ENCODE measurements at regions not wholly inside any gene's neighbourhood (a gene's known extent, or its start where the extent isn't known, plus 50 kb on each side); places are given as distances from the start of the nearest gene placed in this dataset.

DNA sequence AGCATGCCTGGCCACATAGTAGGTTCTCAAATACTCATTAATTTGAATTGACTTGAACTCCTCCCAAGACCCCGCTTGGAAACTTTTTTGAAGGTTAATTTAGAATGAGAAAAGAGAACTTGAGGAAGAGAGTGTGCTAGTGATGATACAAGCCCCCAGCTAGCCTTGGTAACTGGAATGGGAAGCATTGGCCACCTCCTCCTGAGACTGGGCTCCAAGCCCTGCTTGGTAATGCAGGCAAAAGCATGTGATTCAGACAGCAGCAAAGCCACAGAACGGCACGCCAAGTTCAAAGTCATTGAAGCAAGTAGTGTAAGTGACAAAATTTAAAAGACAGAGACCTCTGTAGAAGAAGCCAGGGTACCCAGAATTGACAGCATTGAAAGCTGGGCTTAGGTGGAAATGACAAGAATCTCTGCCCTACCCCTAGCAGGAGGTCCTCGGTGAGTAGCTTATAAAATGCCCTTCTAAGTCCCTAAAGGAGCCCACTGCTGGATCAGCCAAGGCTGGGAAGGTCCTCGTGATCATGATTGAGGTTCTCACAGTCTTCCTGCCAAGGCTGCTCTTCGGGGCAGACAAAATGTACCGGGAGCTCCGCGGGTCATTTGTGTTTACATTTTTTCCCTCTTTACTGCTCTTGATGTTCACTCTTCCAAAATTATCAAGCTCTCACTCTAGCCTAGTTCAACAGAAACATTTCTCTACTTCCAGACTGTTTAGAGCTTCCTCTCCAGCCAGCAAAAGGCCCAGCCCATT, 99.4 kb downstream of the TSEN15 start:
- Histone ChIP-seq H3K27ac (peak overlapping the region in 2 of 8 donors; percentile 2 to 21), H3K4me1 (peaks cover 5 to 31% (median 21%) of the 10 kb centered on the region in 6 donors), H3K36me3 (no peaks in the 10 kb centered on the region), H3K9me3 (peaks cover 0 to 5% (median 0%) of the 10 kb centered on the region in 8 donors), H3K27me3 (replicated peaks in 1 of 7) (peaks cover 0 to 21% (median 0%) of the 10 kb centered on the region in 7 donors), H3K4me3 (no peak overlapping the region)
- 69 to 79% (median 75%) methylated on average over 9 of the region's 9 CpGs for WGBS, 5 donors
- DNase-seq, result no peak
- intact Hi-C loops (cut with DNase I; ENCODE audit: low total_unique reads), result no loop called here
- TF ChIP-seq POLR2AphosphoS5 (IDR thresholded peaks at IDR 0.05), result no peak
- no peak for TF ChIP-seq POLR2A (IDR thresholded peaks at IDR 0.05)
- no peak for TF ChIP-seq CTCF (IDR thresholded peaks at IDR 0.05 in 8 of 11, conservative IDR thresholded peaks at IDR 0.05 in 3 of 11)

GRCh38 chr1:184152434-184152898, 100.9 kb downstream of the TSEN15 start:
- TF ChIP-seq POLR2AphosphoS5 (IDR thresholded peaks at IDR 0.05), result no peak
- TF ChIP-seq CTCF (IDR thresholded peaks at IDR 0.05 in 8 of 11, conservative IDR thresholded peaks at IDR 0.05 in 3 of 11), result no peak
- TF ChIP-seq POLR2A (IDR thresholded peaks at IDR 0.05), result no peak
- no peaks in the 10 kb centered on the region for H3K36me3 ChIP-seq
- peaks cover 0 to 17% (median 0%) of the 10 kb centered on the region in 7 donors for H3K27me3 ChIP-seq (replicated peaks in 1 of 7)
- H3K4me3 ChIP-seq, result peak overlapping the region in 6 of 8 donors; percentile 18 to 61 (median 31)
- 2 to 9% (median 4%) methylated on average over 10 of the region's 10 CpGs for WGBS, 5 donors
- intact Hi-C loops (cut with DNase I; ENCODE audit: low total_unique reads), result no loop called here
- no peaks in the 10 kb centered on the region for H3K9me3 ChIP-seq
- DNase-seq, result no peak
- H3K27ac ChIP-seq, result peak overlapping the region in 7 of 8 donors; percentile 45 to 80 (median 66)
- peaks cover 5 to 31% (median 21%) of the 10 kb centered on the region in 6 donors for H3K4me1 ChIP-seq

GRCh38 chr1:184152974-184153373, 101.4 kb downstream of the TSEN15 start:
- Histone ChIP-seq H3K27ac (peak overlapping the region in 7 of 8 donors; percentile 45 to 80 (median 66)), H3K27me3 (replicated peaks in 1 of 7) (peaks cover 0 to 17% (median 0%) of the 10 kb centered on the region in 7 donors), H3K4me3 (peak overlapping the region in 6 of 8 donors; percentile 18 to 61 (median 31)), H3K36me3 (no peaks in the 10 kb centered on the region), H3K9me3 (no peaks in the 10 kb centered on the region), H3K4me1 (peaks cover 5 to 31% (median 22%) of the 10 kb centered on the region in 6 donors)
- DNase-seq, result no peak
- TF ChIP-seq POLR2AphosphoS5 (IDR thresholded peaks at IDR 0.05) (no peak), CTCF (IDR thresholded peaks at IDR 0.05 in 8 of 11, conservative IDR thresholded peaks at IDR 0.05 in 3 of 11) (no peak), POLR2A (IDR thresholded peaks at IDR 0.05) (no peak)
- intact Hi-C loops (cut with DNase I; ENCODE audit: low total_unique reads), result no loop called here
- WGBS, 5 donors, result 17 to 29% (median 22%) methylated on average over 11 of the region's 11 CpGs

- no peak overlapping the region for H3K4me3 ChIP-seq
- H3K27ac ChIP-seq, result peak overlapping the region in 1 of 8 donors; percentile 12
- TF ChIP-seq CTCF (IDR thresholded peaks at IDR 0.05 in 8 of 11, conservative IDR thresholded peaks at IDR 0.05 in 3 of 11) (no peak), POLR2AphosphoS5 (IDR thresholded peaks at IDR 0.05) (no peak), POLR2A (IDR thresholded peaks at IDR 0.05) (no peak)
- no peaks in the 10 kb centered on the region for H3K36me3 ChIP-seq
- no peak for DNase-seq
- peaks cover 5 to 37% (median 23%) of the 10 kb centered on the region in 6 donors for H3K4me1 ChIP-seq
- WGBS, 5 donors, result 72 to 93% (median 92%) methylated on average over 4 of the region's 4 CpGs
- intact Hi-C loops (cut with DNase I; ENCODE audit: low total_unique reads), result no loop called here
- peaks cover 0 to 17% (median 0%) of the 10 kb centered on the region in 7 donors for H3K27me3 ChIP-seq (replicated peaks in 1 of 7)
- H3K9me3 ChIP-seq, result no peaks in the 10 kb centered on the region
Measured at GRCh38 chr1:184153731-184154130, 102.2 kb downstream of the TSEN15 start.

Measured in spleen (tissue), 11 donors.